ENCODE measurements at regions not wholly inside any gene's neighbourhood (a gene's known extent, or its start where the extent isn't known, plus 50 kb on each side); places are given as distances from the start of the nearest gene placed in this dataset.

- Histone ChIP-seq H3K9me2 (ENCODE audit: insufficient read depth, low read length) (no peaks in the 10 kb centered on the region), H3K4me2 (ENCODE audit: low read length) (no peak overlapping the region), H4K20me1 (ENCODE audit: insufficient read depth, low read length) (no peaks in the 10 kb centered on the region), H3K36me3 (ENCODE audit: insufficient read depth, low read length) (no peaks in the 10 kb centered on the region), H2AFZ (ENCODE audit: low read length) (no peak overlapping the region), H3K9me3 (ENCODE audit: low read length) (no peaks in the 10 kb centered on the region), H3K4me1 (ENCODE audit: insufficient read depth, low read length, poor library complexity, severe bottlenecking) (no peaks in the 10 kb centered on the region), H3K27ac (ENCODE audit: low read depth, low read length, poor library complexity, severe bottlenecking) (no peak overlapping the region), H3K79me2 (ENCODE audit: insufficient read depth, low read depth, low read length) (no peaks in the 10 kb centered on the region), H3K4me3 (ENCODE audit: low read depth, low read length, poor library complexity, severe bottlenecking) (no peak overlapping the region)
- intact Hi-C loops (cut with micrococcal nuclease; ENCODE audit: unreplicated experiment) = no loop called here
- BruUV-seq (replicated peaks) = no TSS peak
- TF ChIP-seq EZH2phosphoT487 (IDR thresholded peaks at IDR 0.05; ENCODE audit: borderline replicate concordance, low read depth, low read length) (no peak), CTCF (conservative IDR thresholded peaks at IDR 0.05; ENCODE audit: low read length) (no peak)
- no peak for DNase-seq (ENCODE audit: low spot score)
- POLR2A ChIA-PET = no interaction called here
- CTCF ChIA-PET (ENCODE audit: unreplicated experiment) = no interaction called here
These were observed 135.1 kb upstream of the MYLIP start for GRCh38 chr6:15993716-15994228.

DNA sequence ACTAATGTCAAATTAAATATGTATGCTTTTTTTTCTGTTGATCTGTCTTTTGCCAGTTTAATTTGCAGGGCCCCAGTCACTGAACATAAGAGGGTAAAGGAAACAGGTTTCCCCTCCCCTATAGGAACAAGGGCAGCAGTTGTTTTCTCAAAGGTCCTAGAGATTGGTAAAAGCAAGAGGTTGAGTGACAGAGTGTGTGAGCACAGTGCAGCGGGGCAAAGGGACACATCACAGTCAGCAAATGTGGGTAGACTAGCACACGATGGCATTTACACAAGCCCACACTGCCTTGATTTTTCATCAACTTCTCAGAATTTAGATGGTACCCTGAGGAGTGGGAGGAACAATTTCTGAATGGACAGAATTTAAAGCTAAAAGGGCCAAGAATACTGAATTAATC is 138.7 kb upstream of the MYLIP start:
- H3K79me2 ChIP-seq (ENCODE audit: insufficient read depth, low read depth, low read length) = no peaks in the 10 kb centered on the region
- no peaks in the 10 kb centered on the region for H3K9me3 ChIP-seq (ENCODE audit: low read length)
- BruUV-seq (replicated peaks) = no TSS peak
- no peaks in the 10 kb centered on the region for H4K20me1 ChIP-seq (ENCODE audit: insufficient read depth, low read length)
- no peaks in the 10 kb centered on the region for H3K4me1 ChIP-seq (ENCODE audit: insufficient read depth, low read length, poor library complexity, severe bottlenecking)
- H3K4me2 ChIP-seq (ENCODE audit: low read length) = no peak overlapping the region
- H3K4me3 ChIP-seq (ENCODE audit: low read depth, low read length, poor library complexity, severe bottlenecking) = no peak overlapping the region
- CTCF ChIA-PET (ENCODE audit: unreplicated experiment) = no interaction called here
- DNase-seq (ENCODE audit: low spot score) = no peak
- H3K27ac ChIP-seq (ENCODE audit: low read depth, low read length, poor library complexity, severe bottlenecking) = no peak overlapping the region
- POLR2A ChIA-PET = interaction anchor here (0.6 kb wide), 1 partner anchor 534 kb away, joined by 10 read pairs; no protein-coding TSS in a partner anchor
- no peaks in the 10 kb centered on the region for H3K36me3 ChIP-seq (ENCODE audit: insufficient read depth, low read length)
- TF ChIP-seq EZH2phosphoT487 (IDR thresholded peaks at IDR 0.05; ENCODE audit: borderline replicate concordance, low read depth, low read length) (no peak), CTCF (conservative IDR thresholded peaks at IDR 0.05; ENCODE audit: low read length) (no peak)
- H3K9me2 ChIP-seq (ENCODE audit: insufficient read depth, low read length) = no peaks in the 10 kb centered on the region
- intact Hi-C loops (cut with micrococcal nuclease; ENCODE audit: unreplicated experiment) = no loop called here
- H2AFZ ChIP-seq (ENCODE audit: low read length) = no peak overlapping the region

DNA sequence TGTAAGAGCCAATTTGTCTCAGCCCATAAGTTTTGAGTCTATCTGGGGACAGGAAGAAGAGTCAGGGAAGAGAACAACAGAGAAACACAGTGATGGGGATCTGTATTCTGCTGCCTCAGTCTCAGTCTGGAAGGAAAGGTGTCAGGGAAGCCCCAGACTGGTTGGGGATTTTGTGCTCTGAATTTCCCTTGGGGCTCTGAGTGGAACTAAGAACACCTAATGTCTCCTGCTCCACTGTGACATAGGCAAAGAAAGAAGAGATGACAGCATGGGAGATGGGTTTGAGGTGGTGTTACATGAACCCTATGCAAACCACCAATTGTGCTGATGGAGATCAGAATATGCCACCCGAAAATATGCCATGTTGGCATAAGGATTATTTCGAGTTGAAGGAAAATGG is 139.5 kb upstream of the MYLIP start:
- H4K20me1 ChIP-seq (ENCODE audit: insufficient read depth, low read length) = no peaks in the 10 kb centered on the region
- TF ChIP-seq EZH2phosphoT487 (IDR thresholded peaks at IDR 0.05; ENCODE audit: borderline replicate concordance, low read depth, low read length) = no peak
- TF ChIP-seq CTCF (conservative IDR thresholded peaks at IDR 0.05; ENCODE audit: low read length) = no peak
- H3K4me3 ChIP-seq (ENCODE audit: low read depth, low read length, poor library complexity, severe bottlenecking) = no peak overlapping the region
- no peak overlapping the region for H3K27ac ChIP-seq (ENCODE audit: low read depth, low read length, poor library complexity, severe bottlenecking)
- no peaks in the 10 kb centered on the region for H3K4me1 ChIP-seq (ENCODE audit: insufficient read depth, low read length, poor library complexity, severe bottlenecking)
- no peak for DNase-seq (ENCODE audit: low spot score)
- no peaks in the 10 kb centered on the region for H3K9me3 ChIP-seq (ENCODE audit: low read length)
- H3K9me2 ChIP-seq (ENCODE audit: insufficient read depth, low read length) = no peaks in the 10 kb centered on the region
- H3K36me3 ChIP-seq (ENCODE audit: insufficient read depth, low read length) = no peaks in the 10 kb centered on the region
- BruUV-seq (replicated peaks) = no TSS peak
- POLR2A ChIA-PET = no interaction called here
- intact Hi-C loops (cut with micrococcal nuclease; ENCODE audit: unreplicated experiment) = no loop called here
- H2AFZ ChIP-seq (ENCODE audit: low read length) = no peak overlapping the region
- no peaks in the 10 kb centered on the region for H3K79me2 ChIP-seq (ENCODE audit: insufficient read depth, low read depth, low read length)
- H3K4me2 ChIP-seq (ENCODE audit: low read length) = no peak overlapping the region
- CTCF ChIA-PET (ENCODE audit: unreplicated experiment) = no interaction called here

Data from OCI-LY7 (cell line).